ENCODE measurements at regions not wholly inside any gene's neighbourhood (a gene's known extent, or its start where the extent isn't known, plus 50 kb on each side); places are given as distances from the start of the nearest gene placed in this dataset.

GRCh38 chr9:121576281-121577075 lies 75.0 kb upstream of the DAB2IP start:
- TF ChIP-seq CTCF (IDR thresholded peaks at IDR 0.05; ENCODE audit: insufficient read depth, low read length), result no peak
- no peak for TF ChIP-seq POLR2AphosphoS5 (IDR thresholded peaks at IDR 0.05; ENCODE audit: low read depth)
- TF ChIP-seq GABPA (IDR thresholded peaks at IDR 0.05; ENCODE audit: low read depth), result no peak
- no peak for TF ChIP-seq REST (IDR thresholded peaks at IDR 0.05; ENCODE audit: insufficient replicate concordance, low read depth)
- no peak for TF ChIP-seq SPI1 (IDR thresholded peaks at IDR 0.05; ENCODE audit: borderline replicate concordance, low read depth)

Measured in HL-60 (cell line).